ENCODE measurements at regions not wholly inside any gene's neighbourhood (a gene's known extent, or its start where the extent isn't known, plus 50 kb on each side); places are given as distances from the start of the nearest gene placed in this dataset.
"Not testable (repeated sequence)": the region's sequence is repeated elsewhere in the genome, so short reads cannot be mapped to it uniquely, and the experiment has no call there.

GRCh38 chr6:27049863-27050781, 197.4 kb upstream of the PRSS16 start:
- intact Hi-C loops (cut with micrococcal nuclease): no loop called here

- intact Hi-C loops (cut with micrococcal nuclease): not testable (repeated sequence)
Measured at GRCh38 chr6:27052082-27052730, 195.3 kb upstream of the PRSS16 start.

GRCh38 chr6:27052731-27053082, 194.8 kb upstream of the PRSS16 start:
- intact Hi-C loops (cut with micrococcal nuclease): no loop called here

- intact Hi-C loops (cut with micrococcal nuclease): no loop called here
Measured at GRCh38 chr6:27053738-27054137, 193.8 kb upstream of the PRSS16 start.

GRCh38 chr6:27056615-27057014, 190.9 kb upstream of the PRSS16 start:
- intact Hi-C loops (cut with micrococcal nuclease): no loop called here

GRCh38 chr6:27059621-27060425, 187.7 kb upstream of the PRSS16 start:
- intact Hi-C loops (cut with micrococcal nuclease): no loop called here

GRCh38 chr6:27061235-27061993, 186.1 kb upstream of the PRSS16 start:
- intact Hi-C loops (cut with micrococcal nuclease): no loop called here

- intact Hi-C loops (cut with micrococcal nuclease): no loop called here
Measured at GRCh38 chr6:27062755-27063154, 184.7 kb upstream of the PRSS16 start.

GRCh38 chr6:27065183-27065582, 182.3 kb upstream of the PRSS16 start:
- intact Hi-C loops (cut with micrococcal nuclease): no loop called here

- intact Hi-C loops (cut with micrococcal nuclease): no loop called here
Measured at GRCh38 chr6:27066381-27066780, 181.1 kb upstream of the PRSS16 start.

- intact Hi-C loops (cut with micrococcal nuclease): no loop called here
Measured at GRCh38 chr6:27066802-27067201, 180.7 kb upstream of the PRSS16 start.

GRCh38 chr6:27073441-27073840, 174.1 kb upstream of the PRSS16 start:
- intact Hi-C loops (cut with micrococcal nuclease): no loop called here

GRCh38 chr6:27076116-27076515, 171.4 kb upstream of the PRSS16 start:
- intact Hi-C loops (cut with micrococcal nuclease): no loop called here

- intact Hi-C loops (cut with micrococcal nuclease): loop anchor here (1.0 kb wide), 1 partner anchor 472 kb away; no protein-coding TSS in a partner anchor
Measured at GRCh38 chr6:27078734-27079357, 168.7 kb upstream of the PRSS16 start.

- intact Hi-C loops (cut with micrococcal nuclease): no loop called here
Measured at GRCh38 chr6:27081188-27081587, 166.3 kb upstream of the PRSS16 start.

- intact Hi-C loops (cut with micrococcal nuclease): no loop called here
Measured at GRCh38 chr6:27081931-27082330, 165.6 kb upstream of the PRSS16 start.

- intact Hi-C loops (cut with micrococcal nuclease): no loop called here
Measured at GRCh38 chr6:27088068-27088467, 159.4 kb upstream of the PRSS16 start.

GRCh38 chr6:27091661-27092315, 155.7 kb upstream of the PRSS16 start:
- intact Hi-C loops (cut with micrococcal nuclease): no loop called here

GRCh38 chr6:27092316-27092692, 155.2 kb upstream of the PRSS16 start:
- intact Hi-C loops (cut with micrococcal nuclease): no loop called here

GRCh38 chr6:27095914-27096313, 151.6 kb upstream of the PRSS16 start:
- intact Hi-C loops (cut with micrococcal nuclease): loop anchor here (5.0 kb wide), 1 partner anchor 499 kb away; the partner anchor contains the start of gene ABT1

Measured in T-helper 2 cell treated with Interferon-gamma antibody and Interleukin-4, amounts not matched to agents 100 ng/mL and 5 ng/mL, for 36 hours (primary cell).